Ascending aorta (tissue), 2 donors: ENCODE measurements at regions not wholly inside any gene's neighbourhood (a gene's known extent, or its start where the extent isn't known, plus 50 kb on each side); places are given as distances from the start of the nearest gene placed in this dataset.

Source experiments
- DNase-seq, 2 donors: peaks; one replicate each; pipeline ENCODE4 v3.0.0-alpha.2; 2019; ENCODE audit warnings: low spot score in 2 of 2
- H3K27ac ChIP-seq, 2 donors: fragments of 200-600 bp; sonication (generic); one replicate each; pipeline ENCODE4 v1.5.1; 2016 to 2017; ENCODE audit warnings: mild to moderate bottlenecking in 1 of 2
- H3K27me3 ChIP-seq: fragments of 200-600 bp; sonication (generic); one replicate; pipeline ENCODE4 v1.5.1; 2017
- H3K36me3 ChIP-seq, 2 donors: fragments of 200-600 bp; sonication (generic); one replicate each; pipeline ENCODE4 v1.5.1; 2016
- H3K4me1 ChIP-seq, 2 donors: fragments of 200-600 bp; sonication (generic); one replicate each; pipeline ENCODE4 v1.5.1; 2016 to 2017; ENCODE audit warnings: mild to moderate bottlenecking in 1 of 2
- H3K4me3 ChIP-seq, 2 donors: fragments of 200-600 bp; sonication (generic); one replicate each; pipeline ENCODE4 v1.5.1; 2016 to 2017; ENCODE audit warnings: mild to moderate bottlenecking in 1 of 2
- H3K9me3 ChIP-seq, 2 donors: fragments of 200-600 bp; sonication (generic); one replicate each; pipeline ENCODE4 v1.5.1; 2016
- intact Hi-C: fragments of 100-400 bp; cut with DNase I; formaldehyde crosslinking; loops from one replicate; pipeline ENCODE4 v1.15.1; 2023
- TF ChIP-seq, protein P1 (sequence below), 3 experiments: fragments of 200-600 bp in 2 of 3; fragments of 450-650 bp in 1 of 3; sonication (generic) in 2 of 3; IDR thresholded peaks; one replicate each; pipeline ENCODE4 v1.5.1; 2016 to 2019; ENCODE audit warnings: antibody characterized with exemption in 3 of 3, mild to moderate bottlenecking in 1 of 3, moderate library complexity in 1 of 3

DNA sequence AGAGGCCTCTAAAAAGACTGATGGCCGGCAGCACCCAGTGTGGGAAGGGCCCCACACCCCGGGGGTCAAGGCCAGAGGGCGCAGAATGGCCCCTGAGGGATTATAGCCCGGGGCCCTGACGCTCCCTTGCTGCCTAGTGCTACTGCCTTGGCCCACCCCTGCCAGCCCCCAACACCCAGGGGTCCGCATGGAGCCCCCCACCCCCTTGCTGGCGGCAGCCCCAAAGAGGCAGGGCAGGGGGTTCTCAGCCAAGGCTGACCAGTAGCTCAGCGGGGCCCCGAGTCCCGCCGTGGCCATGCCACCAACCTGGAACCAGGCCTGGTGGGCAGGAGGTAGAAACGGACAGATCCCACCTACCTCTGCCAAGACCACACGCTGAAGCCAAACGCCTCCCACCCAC, 73.1 kb upstream of the FBRSL1 start:
- H3K27ac ChIP-seq: no peak overlapping the region
- no peaks in the 10 kb centered on the region for H3K36me3 ChIP-seq
- no peak for DNase-seq
- intact Hi-C loops: loop anchor here (10.0 kb wide), 1 partner anchor 108 kb away; no protein-coding TSS in a partner anchor
- no peaks in the 10 kb centered on the region for H3K27me3 ChIP-seq
- H3K9me3 ChIP-seq: no peaks in the 10 kb centered on the region
- TF ChIP-seq, protein P1, sequence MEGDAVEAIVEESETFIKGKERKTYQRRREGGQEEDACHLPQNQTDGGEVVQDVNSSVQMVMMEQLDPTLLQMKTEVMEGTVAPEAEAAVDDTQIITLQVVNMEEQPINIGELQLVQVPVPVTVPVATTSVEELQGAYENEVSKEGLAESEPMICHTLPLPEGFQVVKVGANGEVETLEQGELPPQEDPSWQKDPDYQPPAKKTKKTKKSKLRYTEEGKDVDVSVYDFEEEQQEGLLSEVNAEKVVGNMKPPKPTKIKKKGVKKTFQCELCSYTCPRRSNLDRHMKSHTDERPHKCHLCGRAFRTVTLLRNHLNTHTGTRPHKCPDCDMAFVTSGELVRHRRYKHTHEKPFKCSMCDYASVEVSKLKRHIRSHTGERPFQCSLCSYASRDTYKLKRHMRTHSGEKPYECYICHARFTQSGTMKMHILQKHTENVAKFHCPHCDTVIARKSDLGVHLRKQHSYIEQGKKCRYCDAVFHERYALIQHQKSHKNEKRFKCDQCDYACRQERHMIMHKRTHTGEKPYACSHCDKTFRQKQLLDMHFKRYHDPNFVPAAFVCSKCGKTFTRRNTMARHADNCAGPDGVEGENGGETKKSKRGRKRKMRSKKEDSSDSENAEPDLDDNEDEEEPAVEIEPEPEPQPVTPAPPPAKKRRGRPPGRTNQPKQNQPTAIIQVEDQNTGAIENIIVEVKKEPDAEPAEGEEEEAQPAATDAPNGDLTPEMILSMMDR (IDR thresholded peaks at IDR 0.05): no peak
- no peaks in the 10 kb centered on the region for H3K4me1 ChIP-seq
- H3K4me3 ChIP-seq: no peak overlapping the region

DNA sequence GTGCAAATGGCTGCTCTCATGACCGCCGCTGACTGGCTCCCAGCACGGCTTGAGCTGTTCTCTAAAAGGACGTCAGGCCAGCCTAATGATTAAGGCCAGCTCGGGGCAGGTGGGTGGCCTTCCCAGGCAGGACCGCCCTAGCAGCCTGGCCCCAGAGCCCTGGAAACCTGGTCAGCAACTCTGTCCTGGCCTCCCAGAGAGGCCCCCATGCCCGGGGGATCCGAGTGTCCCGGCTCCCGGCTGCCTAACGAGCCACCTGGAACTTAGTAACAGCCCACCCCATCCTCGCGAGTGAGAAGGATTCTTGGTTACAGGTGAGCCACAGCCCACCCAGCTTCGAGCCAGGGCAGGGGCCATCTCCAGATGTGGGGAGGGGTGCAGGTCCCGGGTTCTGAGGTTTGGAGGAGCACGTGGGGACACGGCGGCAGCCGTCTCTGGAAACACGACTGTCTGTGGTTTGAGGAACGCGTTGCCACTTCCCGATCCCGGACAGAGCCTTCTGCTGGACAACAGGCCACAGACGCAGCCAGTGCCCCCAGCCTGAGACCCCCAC, 73.8 kb upstream of the FBRSL1 start:
- intact Hi-C loops: loop anchor here (10.0 kb wide), 1 partner anchor 109 kb away; no protein-coding TSS in a partner anchor
- TF ChIP-seq, protein P1 (IDR thresholded peaks at IDR 0.05): no peak
- no peak for DNase-seq
- Histone ChIP-seq H3K36me3 (no peaks in the 10 kb centered on the region), H3K9me3 (no peaks in the 10 kb centered on the region), H3K27me3 (no peaks in the 10 kb centered on the region), H3K4me1 (no peaks in the 10 kb centered on the region), H3K4me3 (no peak overlapping the region), H3K27ac (no peak overlapping the region)

DNA sequence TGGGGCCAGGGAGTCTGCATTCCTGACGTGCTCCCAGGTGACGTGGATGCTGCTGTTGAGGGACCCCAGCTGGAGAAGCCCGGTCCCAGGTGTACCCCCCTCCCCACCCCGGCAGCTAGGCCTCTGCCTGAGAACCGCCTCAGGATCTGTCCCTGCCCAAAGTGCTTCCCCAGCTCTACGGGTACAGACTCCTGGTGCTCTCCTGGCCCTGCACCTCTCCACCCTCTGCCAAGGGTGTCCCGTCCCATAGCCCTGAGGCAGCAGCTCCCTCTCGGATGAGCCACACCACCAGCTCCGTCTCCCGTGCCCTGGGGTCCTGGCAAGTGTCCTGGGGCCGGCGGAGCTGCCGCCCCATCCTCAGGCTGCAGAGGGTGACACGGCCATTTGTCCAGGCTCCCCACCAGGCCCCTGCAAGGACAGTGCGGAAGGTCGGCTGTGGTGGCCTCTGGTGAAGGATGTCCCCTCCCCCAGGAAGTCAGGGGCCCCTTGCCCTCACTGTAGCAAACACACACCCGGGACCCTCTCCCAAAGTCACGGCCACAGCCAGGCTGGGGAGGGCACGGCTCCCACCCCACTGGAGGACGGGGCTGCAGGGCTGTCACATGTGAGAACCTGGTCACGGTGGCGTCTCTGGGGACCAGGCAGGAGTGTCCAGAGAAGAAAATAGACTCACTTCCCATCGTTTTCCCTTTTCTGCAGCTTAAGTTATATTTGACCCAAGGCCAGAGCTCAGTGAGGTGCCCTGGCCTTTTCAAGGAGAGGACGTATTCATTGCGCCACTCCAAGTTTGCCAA, 74.4 kb upstream of the FBRSL1 start:
- Histone ChIP-seq H3K4me3 (no peak overlapping the region), H3K36me3 (no peaks in the 10 kb centered on the region), H3K27ac (no peak overlapping the region), H3K9me3 (no peaks in the 10 kb centered on the region), H3K4me1 (no peaks in the 10 kb centered on the region), H3K27me3 (no peaks in the 10 kb centered on the region)
- TF ChIP-seq, protein P1 (IDR thresholded peaks at IDR 0.05): no peak
- no peak for DNase-seq
- intact Hi-C loops: loop anchor here (1.0 to 10.0 kb wide), 2 partner anchors 109 to 200 kb away; no protein-coding TSS in a partner anchor

DNA sequence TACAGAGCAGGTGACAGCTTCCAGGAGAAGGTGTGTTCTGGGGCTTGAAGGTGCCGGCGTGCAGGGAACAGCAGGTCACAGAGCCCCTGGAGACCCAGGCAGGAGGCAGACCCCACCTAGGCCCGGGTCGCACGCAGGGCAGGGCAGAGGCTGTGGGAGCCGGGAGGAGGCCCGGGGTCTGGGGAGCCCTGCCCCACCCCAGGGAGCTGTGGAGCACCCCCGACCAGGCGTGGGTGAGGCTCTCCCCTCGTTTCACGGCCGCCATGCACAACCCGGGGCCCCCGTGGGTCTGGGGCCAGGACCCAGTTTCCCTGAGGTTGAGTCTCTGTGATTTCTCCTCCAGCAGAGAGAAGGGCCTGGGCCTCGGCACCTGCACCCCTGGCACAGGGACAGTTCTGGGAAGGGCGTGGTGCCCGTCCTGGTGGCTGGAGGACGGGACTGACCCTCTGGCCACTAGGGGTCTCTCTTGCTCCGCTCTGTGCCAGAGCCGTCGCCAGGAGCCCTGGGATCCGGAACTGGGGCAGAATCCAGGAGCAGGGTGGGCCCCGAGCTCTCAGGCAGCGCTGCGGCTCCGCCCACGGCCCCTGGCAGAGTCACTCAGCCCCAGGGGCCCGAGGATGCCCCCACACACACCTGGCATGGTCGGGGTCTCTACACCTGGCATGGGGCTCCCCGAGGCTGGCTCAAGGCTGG, 75.2 kb upstream of the FBRSL1 start:
- no peaks in the 10 kb centered on the region for H3K36me3 ChIP-seq
- intact Hi-C loops: loop anchor here (1.0 to 10.0 kb wide), 2 partner anchors 110 to 201 kb away; no protein-coding TSS in a partner anchor
- no peak for DNase-seq
- no peak overlapping the region for H3K27ac ChIP-seq
- no peak overlapping the region for H3K4me3 ChIP-seq
- TF ChIP-seq, protein P1 (IDR thresholded peaks at IDR 0.05): peak; percentile 69 to 80 (median 70)
- H3K4me1 ChIP-seq: no peaks in the 10 kb centered on the region
- no peaks in the 10 kb centered on the region for H3K27me3 ChIP-seq
- no peaks in the 10 kb centered on the region for H3K9me3 ChIP-seq

DNA sequence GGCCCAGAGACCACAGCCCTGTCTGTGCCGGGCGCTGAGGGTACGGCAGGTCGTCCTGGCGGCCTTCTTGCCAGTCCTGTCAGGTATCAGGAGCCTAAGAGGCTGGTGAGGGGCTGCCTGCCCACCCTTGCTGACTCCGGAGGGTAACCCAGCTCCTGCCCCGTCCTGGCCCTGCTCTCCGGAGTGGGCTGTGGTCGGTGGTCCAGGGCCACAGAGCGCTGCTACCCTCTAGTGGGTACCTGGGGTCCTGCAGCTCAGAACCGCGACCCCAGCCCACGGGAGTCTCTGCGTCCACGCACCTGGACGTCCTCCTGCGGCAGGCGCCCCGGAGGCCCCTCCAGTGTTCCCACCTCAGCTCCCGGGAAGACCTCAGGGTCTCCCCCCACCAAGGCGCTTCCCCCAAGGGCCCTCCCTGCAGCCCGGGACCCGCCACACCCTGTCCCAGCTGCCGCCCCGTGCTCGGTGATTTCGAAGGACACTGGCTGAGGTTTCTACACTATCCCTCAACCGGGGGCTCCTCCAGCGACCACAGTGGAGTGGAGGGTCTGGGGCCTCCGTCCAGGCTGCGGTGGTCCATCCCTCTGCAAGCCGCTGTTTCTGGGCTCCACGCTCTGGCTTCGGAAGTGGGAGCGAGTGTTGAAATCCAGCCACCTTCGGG, 75.9 kb upstream of the FBRSL1 start:
- TF ChIP-seq, protein P1 (IDR thresholded peaks at IDR 0.05): peak in 2 of 3 experiments; percentile 12 to 32
- no peak for DNase-seq
- Histone ChIP-seq H3K27ac (no peak overlapping the region), H3K36me3 (no peaks in the 10 kb centered on the region), H3K4me1 (no peaks in the 10 kb centered on the region), H3K4me3 (no peak overlapping the region), H3K9me3 (no peaks in the 10 kb centered on the region), H3K27me3 (no peaks in the 10 kb centered on the region)
- intact Hi-C loops: loop anchor here (10.0 kb wide), 1 partner anchor 111 kb away; no protein-coding TSS in a partner anchor
